Right forelimb (tissue), 1 donor: ENCODE measurements at regions not wholly inside any gene's neighbourhood (a gene's known extent, or its start where the extent isn't known, plus 50 kb on each side); places are given as distances from the start of the nearest gene placed in this dataset.
A peak's percentile ranks its signal among the peaks of the same experiment; 100 is the strongest.
"Not testable (repeated sequence)": the region's sequence is repeated elsewhere in the genome, so short reads cannot be mapped to it uniquely, and the experiment has no call there.

Experiments
- DNase-seq: peaks from one replicate; pipeline ENCODE4 v3.0.0-alpha.2; 2018

GRCh38 chr3:130151555-130151954, 69.9 kb downstream of the ALG1L2 start:
- DNase-seq = not testable (repeated sequence)

- DNase-seq = not testable (repeated sequence)
Observed at GRCh38 chr3:130153247-130153646, 71.6 kb downstream of the ALG1L2 start.

- not testable (repeated sequence) for DNase-seq
Observed at GRCh38 chr3:130155464-130155863, 73.8 kb downstream of the ALG1L2 start.

- DNase-seq = not testable (repeated sequence)
Observed at GRCh38 chr3:130166856-130167255, 85.2 kb downstream of the ALG1L2 start.

- DNase-seq = not testable (repeated sequence)
Observed at GRCh38 chr3:130175195-130175594, 93.6 kb downstream of the ALG1L2 start.

GRCh38 chr3:130176476-130177256, 95.0 kb downstream of the ALG1L2 start:
- not testable (repeated sequence) for DNase-seq

- DNase-seq = not testable (repeated sequence)
Observed at GRCh38 chr3:130178835-130179234, 97.2 kb downstream of the ALG1L2 start.

- peak; percentile 43 for DNase-seq
Observed at GRCh38 chr3:130179353-130179970, 97.8 kb downstream of the ALG1L2 start.

GRCh38 chr3:130182475-130182874, 100.8 kb downstream of the ALG1L2 start:
- DNase-seq = not testable (repeated sequence)

GRCh38 chr3:130183689-130184088, 102.1 kb downstream of the ALG1L2 start:
- not testable (repeated sequence) for DNase-seq

- not testable (repeated sequence) for DNase-seq
Observed at GRCh38 chr3:130184152-130185024, 102.8 kb downstream of the ALG1L2 start.

GRCh38 chr3:130201272-130201671, 119.6 kb downstream of the ALG1L2 start:
- not testable (repeated sequence) for DNase-seq

GRCh38 chr3:130203633-130204032, 122.0 kb downstream of the ALG1L2 start:
- DNase-seq = not testable (repeated sequence)

- no peak for DNase-seq
Observed at GRCh38 chr3:130227540-130227939, 117.9 kb upstream of the COL6A5 start.

GRCh38 chr3:130242850-130243569, 102.5 kb upstream of the COL6A5 start:
- no peak for DNase-seq

- no peak for DNase-seq
Observed at GRCh38 chr3:130243808-130244207, 101.7 kb upstream of the COL6A5 start.

GRCh38 chr3:130250982-130251381, 94.5 kb upstream of the COL6A5 start:
- DNase-seq = no peak

GRCh38 chr3:130255442-130255841, 90.0 kb upstream of the COL6A5 start:
- no peak for DNase-seq

- DNase-seq = peak; percentile 48
Observed at GRCh38 chr3:130256821-130257340, 88.6 kb upstream of the COL6A5 start.

GRCh38 chr3:130258532-130258952, 86.9 kb upstream of the COL6A5 start:
- DNase-seq = no peak

- DNase-seq = no peak
Observed at GRCh38 chr3:130259166-130259874, 86.2 kb upstream of the COL6A5 start.

- DNase-seq = peak; percentile 54
Observed at GRCh38 chr3:130260918-130261317, 84.6 kb upstream of the COL6A5 start.
